KMS-11 (cell line): ENCODE measurements at regions not wholly inside any gene's neighbourhood (a gene's known extent, or its start where the extent isn't known, plus 50 kb on each side); places are given as distances from the start of the nearest gene placed in this dataset.

Experiments used
- H2AFZ ChIP-seq: fragments of 200-600 bp; sonication (generic); 2 replicates; pipeline ENCODE4 v1.6.1; 2016; ENCODE audit warnings: antibody characterized with exemption, mixed run types, low read depth
- H3K27ac ChIP-seq: fragments of 200-600 bp; sonication (generic); 2 replicates; pipeline ENCODE4 v1.6.1; 2016; ENCODE audit warnings: mild to moderate bottlenecking, mixed run types
- H3K27me3 ChIP-seq: fragments of 200-600 bp; sonication (generic); 2 replicates; pipeline ENCODE4 v1.6.1; 2017; ENCODE audit warnings: mild to moderate bottlenecking, low read depth, mixed run types, moderate library complexity; ENCODE audit not compliant: insufficient read depth
- H3K36me3 ChIP-seq: fragments of 200-600 bp; sonication (generic); 2 replicates; pipeline ENCODE4 v1.6.1; 2017; ENCODE audit warnings: mild to moderate bottlenecking, mixed run types; ENCODE audit not compliant: insufficient read depth
- H3K4me1 ChIP-seq: fragments of 200-600 bp; sonication (generic); 2 replicates; pipeline ENCODE4 v1.6.1; 2016; ENCODE audit warnings: mild to moderate bottlenecking, low read depth, mixed run types; ENCODE audit not compliant: poor library complexity, severe bottlenecking
- H3K4me2 ChIP-seq: fragments of 200-600 bp; sonication (generic); 2 replicates; pipeline ENCODE4 v1.7.0; 2016; ENCODE audit warnings: mild to moderate bottlenecking, mixed run types
- H3K4me3 ChIP-seq: fragments of 200-600 bp; sonication (generic); IDR thresholded peaks from 2 replicates; pipeline ENCODE4 v1.6.1; 2017; ENCODE audit warnings: low read depth, low read length, mixed read lengths; ENCODE audit not compliant: insufficient read depth
- H3K79me2 ChIP-seq: fragments of 200-600 bp; sonication (generic); 2 replicates; pipeline ENCODE4 v1.6.1; 2016; ENCODE audit warnings: low read depth, mixed run types; ENCODE audit not compliant: insufficient read depth
- H3K9ac ChIP-seq: fragments of 200-600 bp; sonication (generic); 2 replicates; pipeline ENCODE4 v1.6.1; 2016; ENCODE audit warnings: mild to moderate bottlenecking, mixed run types
- H4K20me1 ChIP-seq: fragments of 200-600 bp; sonication (generic); 2 replicates; pipeline ENCODE4 v1.6.1; 2016; ENCODE audit warnings: mild to moderate bottlenecking, mixed run types; ENCODE audit not compliant: insufficient read depth
- TF ChIP-seq, protein P1 (sequence below): fragments of 200-600 bp; sonication (generic); conservative IDR thresholded peaks from 2 replicates; pipeline ENCODE4 v1.6.1; 2017; ENCODE audit warnings: low read depth, mild to moderate bottlenecking, antibody characterized with exemption, low read length, moderate library complexity, mixed read lengths

GRCh38 chr22:26905640-26906039 lies 248.3 kb downstream of the MIAT start:
- H3K4me2 ChIP-seq, result no peak overlapping the region
- no peak overlapping the region for H3K9ac ChIP-seq
- H3K79me2 ChIP-seq, result no peaks in the 10 kb centered on the region
- H3K36me3 ChIP-seq, result no peaks in the 10 kb centered on the region
- no peak overlapping the region for H3K4me3 ChIP-seq
- TF ChIP-seq, protein P1, sequence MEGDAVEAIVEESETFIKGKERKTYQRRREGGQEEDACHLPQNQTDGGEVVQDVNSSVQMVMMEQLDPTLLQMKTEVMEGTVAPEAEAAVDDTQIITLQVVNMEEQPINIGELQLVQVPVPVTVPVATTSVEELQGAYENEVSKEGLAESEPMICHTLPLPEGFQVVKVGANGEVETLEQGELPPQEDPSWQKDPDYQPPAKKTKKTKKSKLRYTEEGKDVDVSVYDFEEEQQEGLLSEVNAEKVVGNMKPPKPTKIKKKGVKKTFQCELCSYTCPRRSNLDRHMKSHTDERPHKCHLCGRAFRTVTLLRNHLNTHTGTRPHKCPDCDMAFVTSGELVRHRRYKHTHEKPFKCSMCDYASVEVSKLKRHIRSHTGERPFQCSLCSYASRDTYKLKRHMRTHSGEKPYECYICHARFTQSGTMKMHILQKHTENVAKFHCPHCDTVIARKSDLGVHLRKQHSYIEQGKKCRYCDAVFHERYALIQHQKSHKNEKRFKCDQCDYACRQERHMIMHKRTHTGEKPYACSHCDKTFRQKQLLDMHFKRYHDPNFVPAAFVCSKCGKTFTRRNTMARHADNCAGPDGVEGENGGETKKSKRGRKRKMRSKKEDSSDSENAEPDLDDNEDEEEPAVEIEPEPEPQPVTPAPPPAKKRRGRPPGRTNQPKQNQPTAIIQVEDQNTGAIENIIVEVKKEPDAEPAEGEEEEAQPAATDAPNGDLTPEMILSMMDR, result no peak
- no peaks in the 10 kb centered on the region for H4K20me1 ChIP-seq
- peaks cover 22% of the 10 kb centered on the region; the same call in 1 of the 2 replicates for H3K27me3 ChIP-seq
- no peak overlapping the region for H2AFZ ChIP-seq
- H3K27ac ChIP-seq, result no peak overlapping the region
- no peaks in the 10 kb centered on the region for H3K4me1 ChIP-seq

GRCh38 chr22:26906464-26906863 lies 249.1 kb downstream of the MIAT start:
- Histone ChIP-seq H3K4me2 (no peak overlapping the region), H3K9ac (no peak overlapping the region), H3K79me2 (no peaks in the 10 kb centered on the region), H3K27ac (no peak overlapping the region), H3K27me3 (peaks cover 17% of the 10 kb centered on the region; the same call in 1 of the 2 replicates), H3K36me3 (no peaks in the 10 kb centered on the region), H3K4me1 (no peaks in the 10 kb centered on the region), H3K4me3 (no peak overlapping the region), H4K20me1 (no peaks in the 10 kb centered on the region), H2AFZ (no peak overlapping the region)
- TF ChIP-seq, protein P1, result no peak

- H3K36me3 ChIP-seq, result no peaks in the 10 kb centered on the region
- no peaks in the 10 kb centered on the region for H4K20me1 ChIP-seq
- H2AFZ ChIP-seq, result no peak overlapping the region
- H3K4me3 ChIP-seq, result no peak overlapping the region
- no peaks in the 10 kb centered on the region for H3K79me2 ChIP-seq
- no peak overlapping the region for H3K27ac ChIP-seq
- no peaks in the 10 kb centered on the region for H3K4me1 ChIP-seq
- no peak overlapping the region for H3K9ac ChIP-seq
- no peak overlapping the region for H3K4me2 ChIP-seq
- TF ChIP-seq, protein P1, result no peak
- H3K27me3 ChIP-seq, result peaks cover 26% of the 10 kb centered on the region; the same call in 1 of the 2 replicates
Observed at GRCh38 chr22:26907366-26907765, 250.0 kb downstream of the MIAT start.

DNA sequence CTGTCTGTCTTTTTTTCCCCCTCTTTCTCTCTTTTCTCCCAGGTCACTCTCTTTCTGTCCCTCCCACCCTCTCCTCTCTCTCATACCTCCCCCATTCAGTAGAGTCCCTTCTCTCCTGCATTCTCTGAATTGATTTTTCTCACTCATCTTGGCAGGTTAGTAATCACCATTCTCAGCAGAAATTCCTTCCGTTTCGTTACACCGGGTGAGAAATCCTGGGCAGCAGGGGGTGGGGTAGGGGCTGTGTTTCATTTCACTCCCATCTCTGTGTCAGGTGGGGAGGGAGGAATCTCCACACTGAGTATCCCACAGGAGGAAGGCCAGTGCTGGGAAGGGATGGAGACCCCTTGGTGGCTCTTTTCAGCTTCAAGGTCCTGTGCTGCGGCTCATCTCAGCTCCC lies 253.5 kb downstream of the MIAT start:
- H2AFZ ChIP-seq, result no peak overlapping the region
- H3K9ac ChIP-seq, result no peak overlapping the region
- H3K27ac ChIP-seq, result no peak overlapping the region
- H4K20me1 ChIP-seq, result no peaks in the 10 kb centered on the region
- TF ChIP-seq, protein P1, result no peak
- no peak overlapping the region for H3K4me3 ChIP-seq
- H3K4me2 ChIP-seq, result no peak overlapping the region
- H3K27me3 ChIP-seq, result peaks cover 23% of the 10 kb centered on the region; the same call in 1 of the 2 replicates
- no peaks in the 10 kb centered on the region for H3K4me1 ChIP-seq
- no peaks in the 10 kb centered on the region for H3K36me3 ChIP-seq
- no peaks in the 10 kb centered on the region for H3K79me2 ChIP-seq
